ENCODE measurements at regions not wholly inside any gene's neighbourhood (a gene's known extent, or its start where the extent isn't known, plus 50 kb on each side); places are given as distances from the start of the nearest gene placed in this dataset.
A peak's percentile ranks its signal among the peaks of the same experiment; 100 is the strongest.

DNA sequence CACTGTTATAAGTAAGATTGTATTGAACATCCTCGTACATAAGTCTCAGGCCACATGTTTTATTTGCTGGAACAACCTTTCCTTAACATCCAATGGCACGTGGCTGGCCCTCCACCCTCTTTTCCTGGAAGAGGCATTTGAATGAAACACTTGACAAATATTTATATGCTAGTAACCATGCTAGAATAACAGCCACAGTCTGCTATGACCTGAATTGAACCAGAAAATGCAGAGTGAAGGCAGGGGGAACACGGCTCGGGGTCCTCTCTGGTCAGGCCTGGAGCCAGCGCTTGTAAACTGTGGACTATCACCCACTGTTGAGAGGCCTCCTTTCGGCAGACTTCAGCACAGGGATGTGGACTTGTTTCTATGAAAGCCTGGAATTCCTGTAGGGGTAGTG lies 198.2 kb upstream of the COPS8 start:
- H3K27ac ChIP-seq: peak overlapping the region; percentile 66 to 83
- TF ChIP-seq CTCF (IDR thresholded peaks at IDR 0.05): no peak
- H3K9me3 ChIP-seq: no peaks in the 10 kb centered on the region
- H3K4me3 ChIP-seq: no peak overlapping the region
- peak; percentile 90 for DNase-seq (ENCODE audit: low spot score)
- H3K36me3 ChIP-seq: no peaks in the 10 kb centered on the region
- H3K4me1 ChIP-seq: peaks cover 0 to 21% of the 10 kb centered on the region in 2 donors
- no peaks in the 10 kb centered on the region for H3K27me3 ChIP-seq

- no peaks in the 10 kb centered on the region for H3K36me3 ChIP-seq
- peak overlapping the region; percentile 66 to 83 for H3K27ac ChIP-seq
- no peak overlapping the region for H3K4me3 ChIP-seq
- H3K27me3 ChIP-seq: no peaks in the 10 kb centered on the region
- H3K9me3 ChIP-seq: no peaks in the 10 kb centered on the region
- no peak for TF ChIP-seq CTCF (IDR thresholded peaks at IDR 0.05)
- H3K4me1 ChIP-seq: peaks cover 0 to 21% of the 10 kb centered on the region in 2 donors
- DNase-seq (ENCODE audit: low spot score): no peak
These were observed 197.5 kb upstream of the COPS8 start for GRCh38 chr2:236887953-236888793.

GRCh38 chr2:236888794-236889780 lies 196.6 kb upstream of the COPS8 start:
- Histone ChIP-seq H3K9me3 (no peaks in the 10 kb centered on the region), H3K27me3 (no peaks in the 10 kb centered on the region), H3K27ac (peak overlapping the region; percentile 66 to 83), H3K4me1 (peaks cover 0 to 21% of the 10 kb centered on the region in 2 donors), H3K4me3 (no peak overlapping the region), H3K36me3 (no peaks in the 10 kb centered on the region)
- DNase-seq (ENCODE audit: low spot score): no peak
- TF ChIP-seq CTCF (IDR thresholded peaks at IDR 0.05): no peak

DNA sequence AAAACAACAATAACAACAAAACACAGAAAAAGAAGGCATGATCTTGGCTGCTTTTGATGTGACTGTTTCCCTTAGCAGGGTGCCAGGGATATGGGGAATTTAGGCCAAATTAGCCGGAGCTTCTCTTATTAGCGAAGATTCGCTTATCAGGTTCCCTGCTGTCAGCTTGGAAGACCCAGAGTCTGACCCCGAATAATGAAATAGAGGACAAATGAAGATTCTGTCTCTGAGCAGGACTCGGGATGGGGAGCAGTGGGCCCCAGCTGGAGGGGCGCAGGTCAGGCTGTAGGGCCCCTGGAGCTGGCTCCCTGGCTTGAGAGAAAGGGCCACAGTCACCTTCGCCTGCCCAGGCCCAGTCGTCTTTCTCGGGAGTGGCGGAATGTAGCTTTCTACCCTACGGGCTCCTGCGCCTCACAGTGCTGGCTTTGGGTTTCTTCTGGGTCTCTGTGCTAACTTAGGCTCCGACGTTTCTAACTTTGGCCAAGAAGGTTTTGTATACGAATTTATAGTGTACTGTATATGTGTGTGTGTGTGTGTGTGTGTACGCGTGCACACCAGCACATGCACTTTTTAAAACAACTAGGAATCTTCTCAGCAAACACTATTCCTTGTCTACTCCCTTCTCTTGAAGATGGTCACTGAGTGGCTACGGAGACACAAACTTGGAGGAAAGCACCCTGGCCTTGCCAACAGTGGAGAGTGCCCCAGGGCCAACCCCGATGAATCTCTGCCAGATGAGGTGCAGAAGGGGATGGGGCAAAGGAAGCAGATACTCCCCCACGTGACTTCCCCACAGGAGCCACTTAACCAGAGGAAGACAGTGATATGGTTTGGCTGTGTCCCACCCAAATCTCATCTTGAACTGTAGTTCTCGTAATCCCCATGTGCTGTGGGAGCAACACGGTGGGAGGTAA lies 195.6 kb upstream of the COPS8 start:
- Histone ChIP-seq H3K4me1 (peaks cover 0 to 21% of the 10 kb centered on the region in 2 donors), H3K9me3 (no peaks in the 10 kb centered on the region), H3K27me3 (no peaks in the 10 kb centered on the region), H3K4me3 (no peak overlapping the region), H3K27ac (no peak overlapping the region), H3K36me3 (no peaks in the 10 kb centered on the region)
- no peak for DNase-seq (ENCODE audit: low spot score)
- no peak for TF ChIP-seq CTCF (IDR thresholded peaks at IDR 0.05)

GRCh38 chr2:236892721-236893120 lies 193.0 kb upstream of the COPS8 start:
- no peaks in the 10 kb centered on the region for H3K36me3 ChIP-seq
- H3K9me3 ChIP-seq: no peaks in the 10 kb centered on the region
- peaks cover 0 to 16% of the 10 kb centered on the region in 2 donors for H3K4me1 ChIP-seq
- DNase-seq (ENCODE audit: low spot score): no peak
- H3K27ac ChIP-seq: no peak overlapping the region
- no peak overlapping the region for H3K4me3 ChIP-seq
- no peak for TF ChIP-seq CTCF (IDR thresholded peaks at IDR 0.05)
- no peaks in the 10 kb centered on the region for H3K27me3 ChIP-seq
